ENCODE measurements at regions not wholly inside any gene's neighbourhood (a gene's known extent, or its start where the extent isn't known, plus 50 kb on each side); places are given as distances from the start of the nearest gene placed in this dataset.

- no peak for TF ChIP-seq CTCF (IDR thresholded peaks at IDR 0.05)
These were observed 495.1 kb downstream of the SETD4 start for GRCh38 chr21:35565204-35565611.

GRCh38 chr21:35563885-35564451 is 496.4 kb downstream of the SETD4 start:
- TF ChIP-seq CTCF (IDR thresholded peaks at IDR 0.05), result no peak

- no peak for TF ChIP-seq CTCF (IDR thresholded peaks at IDR 0.05)
These were observed 497.4 kb downstream of the SETD4 start for GRCh38 chr21:35562876-35563275.

GRCh38 chr21:35561116-35561515 is 499.2 kb downstream of the SETD4 start:
- TF ChIP-seq CTCF (IDR thresholded peaks at IDR 0.05), result no peak

GRCh38 chr21:35559829-35560225 is 500.5 kb downstream of the SETD4 start:
- no peak for TF ChIP-seq CTCF (IDR thresholded peaks at IDR 0.05)

- no peak for TF ChIP-seq CTCF (IDR thresholded peaks at IDR 0.05)
These were observed 501.0 kb downstream of the SETD4 start for GRCh38 chr21:35559128-35559828.

- no peak for TF ChIP-seq CTCF (IDR thresholded peaks at IDR 0.05)
These were observed 503.8 kb downstream of the SETD4 start for GRCh38 chr21:35556536-35556935.
